ENCODE measurements at regions not wholly inside any gene's neighbourhood (a gene's known extent, or its start where the extent isn't known, plus 50 kb on each side); places are given as distances from the start of the nearest gene placed in this dataset.

DNA sequence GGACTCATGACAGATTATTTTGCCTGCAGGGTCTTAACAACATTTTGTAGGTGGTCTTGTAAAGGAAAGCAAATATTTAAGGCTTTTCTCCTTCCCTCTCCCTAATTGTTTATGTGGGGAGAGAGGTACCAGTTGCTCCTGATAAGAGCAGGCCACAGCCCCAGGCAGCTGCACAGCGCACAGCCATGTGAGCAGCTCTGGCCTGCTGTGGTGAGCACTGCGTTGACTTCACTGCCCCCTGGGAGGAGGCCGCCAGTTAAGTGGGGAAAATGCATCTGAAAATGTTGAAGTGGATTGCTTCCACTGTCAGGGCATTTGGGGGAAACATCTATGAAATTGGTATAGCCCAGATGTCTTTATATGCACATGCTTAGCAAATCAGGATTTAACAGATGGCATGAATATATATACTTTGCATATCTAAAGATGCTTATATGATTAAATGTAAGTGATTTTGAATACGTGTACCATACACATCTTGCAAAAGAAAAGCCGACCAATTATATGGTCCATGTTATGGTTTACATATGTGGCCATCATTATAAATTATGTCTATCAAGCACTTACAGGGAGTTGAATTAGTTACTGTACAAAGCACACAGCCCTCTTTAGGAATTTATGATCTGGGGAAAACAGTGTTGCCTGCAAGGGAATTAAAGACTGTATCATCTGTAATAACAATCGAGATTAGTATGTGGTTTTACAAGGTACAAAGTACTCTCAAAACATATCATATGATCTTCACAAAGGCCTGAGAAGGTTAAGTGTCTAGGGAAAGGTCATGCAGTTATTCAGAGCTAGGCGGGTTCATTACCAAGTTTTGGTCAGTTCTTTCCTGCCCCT is 132.1 kb downstream of the RHOU start:
- H3K4me1 ChIP-seq = peaks cover 10% of the 10 kb centered on the region
- DNase-seq (no peak), ATAC-seq (no peak)
- H3K36me3 ChIP-seq = no peaks in the 10 kb centered on the region
- no peaks in the 10 kb centered on the region for H3K9me3 ChIP-seq
- H3K27me3 ChIP-seq (ENCODE audit: low read depth) = no peaks in the 10 kb centered on the region
- TF ChIP-seq, protein P1, sequence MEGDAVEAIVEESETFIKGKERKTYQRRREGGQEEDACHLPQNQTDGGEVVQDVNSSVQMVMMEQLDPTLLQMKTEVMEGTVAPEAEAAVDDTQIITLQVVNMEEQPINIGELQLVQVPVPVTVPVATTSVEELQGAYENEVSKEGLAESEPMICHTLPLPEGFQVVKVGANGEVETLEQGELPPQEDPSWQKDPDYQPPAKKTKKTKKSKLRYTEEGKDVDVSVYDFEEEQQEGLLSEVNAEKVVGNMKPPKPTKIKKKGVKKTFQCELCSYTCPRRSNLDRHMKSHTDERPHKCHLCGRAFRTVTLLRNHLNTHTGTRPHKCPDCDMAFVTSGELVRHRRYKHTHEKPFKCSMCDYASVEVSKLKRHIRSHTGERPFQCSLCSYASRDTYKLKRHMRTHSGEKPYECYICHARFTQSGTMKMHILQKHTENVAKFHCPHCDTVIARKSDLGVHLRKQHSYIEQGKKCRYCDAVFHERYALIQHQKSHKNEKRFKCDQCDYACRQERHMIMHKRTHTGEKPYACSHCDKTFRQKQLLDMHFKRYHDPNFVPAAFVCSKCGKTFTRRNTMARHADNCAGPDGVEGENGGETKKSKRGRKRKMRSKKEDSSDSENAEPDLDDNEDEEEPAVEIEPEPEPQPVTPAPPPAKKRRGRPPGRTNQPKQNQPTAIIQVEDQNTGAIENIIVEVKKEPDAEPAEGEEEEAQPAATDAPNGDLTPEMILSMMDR (IDR thresholded peaks at IDR 0.05) = no peak
- H3K4me3 ChIP-seq = no peak overlapping the region
- intact Hi-C loops (cut with DNase I) = no loop called here
- H3K27ac ChIP-seq = no peak overlapping the region

DNA sequence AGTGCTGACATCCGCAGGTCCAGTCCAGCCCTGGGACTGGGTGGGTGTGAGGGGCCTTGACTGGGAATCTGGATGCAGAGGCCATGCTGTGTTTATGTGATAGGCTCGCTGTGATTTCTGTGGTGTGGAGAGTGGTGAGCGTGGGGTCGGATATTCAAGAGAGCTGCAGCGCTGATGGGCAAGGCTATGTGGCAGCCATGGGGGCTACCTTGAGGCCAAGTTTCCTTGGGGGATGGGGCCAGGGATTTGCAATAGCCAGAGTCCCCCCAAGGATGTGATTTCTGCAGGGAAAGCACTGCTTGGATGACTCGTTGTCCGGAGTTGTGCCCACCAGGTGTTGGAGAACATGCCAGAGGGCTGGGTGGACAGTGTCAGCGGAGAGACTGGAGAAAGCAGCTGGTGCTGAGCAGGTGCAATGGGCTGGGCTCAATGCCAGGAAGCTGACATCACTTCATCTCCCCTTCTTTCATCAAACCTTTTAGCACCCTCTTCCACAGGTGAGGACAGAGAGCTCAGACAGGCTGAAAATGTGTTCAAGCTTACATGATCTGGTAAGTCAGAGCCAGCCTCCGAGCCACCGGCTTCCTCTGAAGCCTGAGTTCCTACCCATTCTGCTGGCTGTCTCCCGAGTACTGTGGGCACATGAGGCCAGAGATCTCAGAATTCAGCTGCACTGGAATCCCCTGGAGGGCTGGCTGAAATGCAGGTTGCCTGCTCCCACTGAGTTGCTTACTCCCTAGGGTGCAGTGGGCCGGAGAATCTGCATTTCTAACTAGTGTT is 132.9 kb downstream of the RHOU start:
- intact Hi-C loops (cut with DNase I) = no loop called here
- TF ChIP-seq, protein P1 (IDR thresholded peaks at IDR 0.05) = no peak
- H3K27ac ChIP-seq = no peak overlapping the region
- ATAC-seq (no peak), DNase-seq (no peak)
- H3K4me3 ChIP-seq = no peak overlapping the region
- no peaks in the 10 kb centered on the region for H3K9me3 ChIP-seq
- H3K27me3 ChIP-seq (ENCODE audit: low read depth) = no peaks in the 10 kb centered on the region
- no peaks in the 10 kb centered on the region for H3K36me3 ChIP-seq
- peaks cover 9% of the 10 kb centered on the region for H3K4me1 ChIP-seq

DNA sequence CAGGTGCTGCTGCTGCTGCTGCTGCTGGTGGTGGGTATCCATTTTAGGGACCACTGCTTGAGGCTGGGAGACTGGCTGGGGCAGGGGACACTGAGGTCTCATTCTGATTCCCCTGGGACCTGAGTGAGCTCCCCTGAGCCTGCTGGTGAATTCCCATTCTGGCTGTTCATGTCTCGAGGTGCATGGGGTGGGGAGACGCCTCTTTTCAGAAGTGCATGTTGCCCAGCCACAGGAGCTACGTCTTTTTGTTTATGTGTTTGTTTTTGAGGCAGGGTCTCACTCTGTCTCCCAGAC is 133.4 kb downstream of the RHOU start:
- Histone ChIP-seq H3K36me3 (no peaks in the 10 kb centered on the region), H3K27ac (no peak overlapping the region), H3K27me3 (ENCODE audit: low read depth) (no peaks in the 10 kb centered on the region), H3K9me3 (no peaks in the 10 kb centered on the region), H3K4me3 (no peak overlapping the region), H3K4me1 (peaks cover 9% of the 10 kb centered on the region)
- TF ChIP-seq, protein P1 (IDR thresholded peaks at IDR 0.05) = no peak
- DNase-seq = no peak
- ATAC-seq = no peak
- intact Hi-C loops (cut with DNase I) = no loop called here

DNA sequence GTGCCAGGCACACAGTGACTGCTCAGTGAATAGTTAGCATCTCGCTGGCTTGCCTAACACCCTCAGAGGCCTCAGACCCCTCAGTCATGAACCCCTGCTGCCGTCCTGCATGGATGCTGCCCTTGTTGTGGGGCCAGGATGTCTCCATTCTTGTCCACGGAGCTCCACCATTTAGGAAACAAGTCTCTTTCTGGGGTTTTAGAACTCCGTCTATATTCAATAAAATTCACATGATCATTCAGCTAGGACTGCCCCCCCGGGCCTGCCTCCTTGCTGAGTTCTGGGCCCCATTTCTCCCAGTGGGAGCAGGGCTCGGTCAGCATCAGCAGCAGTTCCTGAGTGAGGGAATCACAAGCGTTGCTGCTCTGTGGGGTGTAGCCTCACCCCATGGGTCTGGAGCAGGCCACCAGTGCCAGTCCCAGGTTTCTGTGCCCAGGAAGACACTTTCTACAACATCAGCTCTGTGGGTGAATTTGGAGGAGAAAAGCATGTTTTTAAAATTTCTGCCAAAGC is 134.1 kb downstream of the RHOU start:
- no peak for DNase-seq
- Histone ChIP-seq H3K4me3 (no peak overlapping the region), H3K27me3 (ENCODE audit: low read depth) (no peaks in the 10 kb centered on the region), H3K27ac (no peak overlapping the region), H3K4me1 (peaks cover 4% of the 10 kb centered on the region), H3K36me3 (no peaks in the 10 kb centered on the region), H3K9me3 (no peaks in the 10 kb centered on the region)
- no peak for ATAC-seq
- intact Hi-C loops (cut with DNase I) = no loop called here
- TF ChIP-seq, protein P1 (IDR thresholded peaks at IDR 0.05) = no peak

DNA sequence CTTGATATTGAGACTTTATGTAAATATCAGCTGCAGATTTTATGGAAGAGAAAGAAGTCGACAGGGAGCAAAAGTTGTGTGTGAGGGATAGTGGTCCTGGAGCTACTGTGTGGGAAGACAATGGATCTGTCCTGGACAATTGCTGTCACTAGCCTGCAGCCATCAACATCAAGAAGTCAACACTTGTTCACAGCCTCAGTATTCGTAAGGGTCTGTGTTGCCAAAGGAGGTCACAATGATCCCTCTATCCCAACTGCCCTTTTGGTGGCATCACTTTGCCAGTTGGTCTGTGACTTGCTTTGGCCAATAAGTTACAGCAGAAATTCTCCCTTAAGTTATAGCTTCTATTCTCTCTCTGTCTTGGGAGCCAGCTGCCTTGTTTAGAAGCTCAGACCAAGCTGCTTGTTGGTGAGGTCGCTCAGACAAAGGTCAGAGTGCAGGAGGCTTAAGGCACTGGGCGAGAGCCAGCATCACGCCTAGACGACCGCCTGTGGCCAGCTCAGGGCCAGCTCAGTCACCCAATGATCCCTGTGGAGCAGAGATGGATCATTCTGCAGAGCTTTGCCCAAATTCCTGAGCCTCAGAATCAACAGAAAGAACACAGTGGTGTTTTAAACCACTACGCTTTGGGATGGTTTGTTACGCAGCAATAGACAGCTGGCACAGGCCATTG is 134.9 kb downstream of the RHOU start:
- DNase-seq (no peak), ATAC-seq (no peak)
- H3K27ac ChIP-seq = no peak overlapping the region
- H3K36me3 ChIP-seq = no peaks in the 10 kb centered on the region
- no peaks in the 10 kb centered on the region for H3K9me3 ChIP-seq
- H3K27me3 ChIP-seq (ENCODE audit: low read depth) = no peaks in the 10 kb centered on the region
- peaks cover under 1% of the 10 kb centered on the region for H3K4me1 ChIP-seq
- intact Hi-C loops (cut with DNase I) = no loop called here
- H3K4me3 ChIP-seq = no peak overlapping the region
- TF ChIP-seq, protein P1 (IDR thresholded peaks at IDR 0.05) = no peak

Measured in lower lobe of right lung (tissue), 2 donors.